ENCODE measurements at regions not wholly inside any gene's neighbourhood (a gene's known extent, or its start where the extent isn't known, plus 50 kb on each side); places are given as distances from the start of the nearest gene placed in this dataset.

DNA sequence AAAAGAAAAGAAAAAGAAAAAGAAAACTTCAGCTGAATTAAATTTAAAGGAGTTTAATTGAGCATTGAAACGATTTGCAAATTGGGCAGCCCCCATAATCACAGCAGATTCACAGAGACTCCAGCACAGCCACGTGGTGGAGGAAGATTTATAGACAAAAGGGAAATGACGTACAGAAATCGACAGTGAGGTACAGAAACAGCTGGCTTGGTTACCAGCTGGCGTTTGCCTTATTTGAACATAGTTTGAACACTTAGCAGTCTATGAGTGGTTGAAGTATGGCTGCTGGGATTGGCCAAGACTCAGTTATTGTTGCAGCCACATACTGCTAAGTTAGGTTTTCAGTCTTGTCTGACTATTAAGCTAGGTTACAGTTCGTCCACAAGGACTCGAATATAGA is 312.2 kb upstream of the SLC14A2 start:
- no peak for DNase-seq (ENCODE audit: low read depth, low spot score)
- TF ChIP-seq, protein P1, sequence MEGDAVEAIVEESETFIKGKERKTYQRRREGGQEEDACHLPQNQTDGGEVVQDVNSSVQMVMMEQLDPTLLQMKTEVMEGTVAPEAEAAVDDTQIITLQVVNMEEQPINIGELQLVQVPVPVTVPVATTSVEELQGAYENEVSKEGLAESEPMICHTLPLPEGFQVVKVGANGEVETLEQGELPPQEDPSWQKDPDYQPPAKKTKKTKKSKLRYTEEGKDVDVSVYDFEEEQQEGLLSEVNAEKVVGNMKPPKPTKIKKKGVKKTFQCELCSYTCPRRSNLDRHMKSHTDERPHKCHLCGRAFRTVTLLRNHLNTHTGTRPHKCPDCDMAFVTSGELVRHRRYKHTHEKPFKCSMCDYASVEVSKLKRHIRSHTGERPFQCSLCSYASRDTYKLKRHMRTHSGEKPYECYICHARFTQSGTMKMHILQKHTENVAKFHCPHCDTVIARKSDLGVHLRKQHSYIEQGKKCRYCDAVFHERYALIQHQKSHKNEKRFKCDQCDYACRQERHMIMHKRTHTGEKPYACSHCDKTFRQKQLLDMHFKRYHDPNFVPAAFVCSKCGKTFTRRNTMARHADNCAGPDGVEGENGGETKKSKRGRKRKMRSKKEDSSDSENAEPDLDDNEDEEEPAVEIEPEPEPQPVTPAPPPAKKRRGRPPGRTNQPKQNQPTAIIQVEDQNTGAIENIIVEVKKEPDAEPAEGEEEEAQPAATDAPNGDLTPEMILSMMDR (IDR thresholded peaks at IDR 0.05; ENCODE audit: insufficient read depth, low read length, missing control alignments), result no peak
- ChIA-PET POLR2A (no interaction called here), CTCF (interaction anchor here (1.7 kb wide), 1 partner anchor 28 kb away, joined by 4 read pairs; no protein-coding TSS in a partner anchor)
- no peak overlapping the region for H3K4me3 ChIP-seq (ENCODE audit: low read depth, low read length)

DNA sequence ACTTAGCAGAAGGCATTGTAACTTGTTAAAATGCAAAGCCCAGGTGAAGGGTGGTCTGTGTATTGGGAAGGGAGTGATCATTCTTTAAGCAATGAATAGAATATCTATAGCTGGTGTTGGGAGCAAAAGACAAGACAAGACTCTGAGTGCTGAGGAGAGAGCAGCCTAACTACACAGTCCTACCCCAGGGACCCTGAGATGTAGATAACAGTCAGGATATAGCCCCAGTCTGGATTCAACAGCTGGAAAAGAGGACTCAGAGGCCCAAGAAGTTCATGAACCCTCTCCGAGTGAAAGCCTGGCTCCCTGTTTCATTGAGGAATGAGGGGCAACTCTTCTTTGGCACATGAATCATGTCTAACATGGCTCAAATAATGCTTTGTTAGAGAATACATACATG is 310.7 kb upstream of the SLC14A2 start:
- no peak for DNase-seq (ENCODE audit: low read depth, low spot score)
- POLR2A ChIA-PET, result no interaction called here
- H3K4me3 ChIP-seq (ENCODE audit: low read depth, low read length), result no peak overlapping the region
- TF ChIP-seq, protein P1 (IDR thresholded peaks at IDR 0.05; ENCODE audit: insufficient read depth, low read length, missing control alignments), result no peak
- CTCF ChIA-PET, result no interaction called here

DNA sequence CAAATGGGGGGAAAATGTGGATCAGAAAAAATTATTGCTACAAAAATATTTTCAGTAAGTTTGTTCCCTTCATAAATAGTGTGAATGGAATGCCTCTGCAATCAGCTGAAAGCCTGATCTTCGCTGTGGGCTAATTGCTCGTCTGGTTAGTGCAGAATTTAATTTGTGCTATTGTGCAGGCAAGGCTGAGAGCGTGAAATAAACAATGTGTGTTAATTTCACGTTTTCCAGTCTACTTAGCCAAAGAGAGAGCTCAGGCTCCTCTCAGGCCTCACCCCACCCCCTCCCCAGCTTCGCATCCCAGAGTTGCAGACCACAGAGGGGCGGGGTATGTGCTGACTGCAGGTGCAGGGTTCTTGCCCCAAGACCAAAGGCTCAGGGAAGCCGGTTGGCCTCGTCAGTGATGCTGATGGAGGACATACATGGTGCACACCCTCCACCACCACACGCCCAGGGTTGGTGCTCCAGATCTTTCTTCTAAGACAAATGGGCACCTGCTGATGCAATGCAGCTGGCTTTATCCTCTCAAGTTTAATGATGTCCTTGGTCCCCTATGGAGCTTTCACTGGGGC is 302.6 kb upstream of the SLC14A2 start:
- CTCF ChIA-PET, result no interaction called here
- TF ChIP-seq, protein P1 (IDR thresholded peaks at IDR 0.05; ENCODE audit: insufficient read depth, low read length, missing control alignments), result no peak
- POLR2A ChIA-PET, result no interaction called here
- H3K4me3 ChIP-seq (ENCODE audit: low read depth, low read length), result no peak overlapping the region
- DNase-seq (ENCODE audit: low read depth, low spot score), result no peak

DNA sequence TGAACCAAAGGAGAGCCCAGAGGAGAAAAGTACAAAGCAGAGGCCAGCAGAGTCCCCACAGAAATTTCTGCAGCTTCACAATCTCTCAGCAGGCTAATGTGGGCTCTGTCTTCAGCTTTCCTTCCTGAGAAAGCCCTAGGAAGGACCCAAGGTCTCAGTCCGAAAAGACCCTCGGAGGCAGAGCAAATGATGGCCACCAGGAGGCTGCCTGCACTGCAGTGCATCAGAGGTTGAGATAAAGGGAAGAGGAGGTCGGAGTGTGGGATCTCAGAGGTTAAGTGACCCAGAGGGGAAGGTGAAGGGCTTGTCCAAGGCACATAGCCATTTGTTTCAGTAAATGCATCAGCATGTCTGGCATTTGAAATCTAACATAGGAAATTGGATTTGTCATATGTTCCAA is 299.1 kb upstream of the SLC14A2 start:
- POLR2A ChIA-PET, result no interaction called here
- no peak overlapping the region for H3K4me3 ChIP-seq (ENCODE audit: low read depth, low read length)
- TF ChIP-seq, protein P1 (IDR thresholded peaks at IDR 0.05; ENCODE audit: insufficient read depth, low read length, missing control alignments), result no peak
- CTCF ChIA-PET, result no interaction called here
- no peak for DNase-seq (ENCODE audit: low read depth, low spot score)

DNA sequence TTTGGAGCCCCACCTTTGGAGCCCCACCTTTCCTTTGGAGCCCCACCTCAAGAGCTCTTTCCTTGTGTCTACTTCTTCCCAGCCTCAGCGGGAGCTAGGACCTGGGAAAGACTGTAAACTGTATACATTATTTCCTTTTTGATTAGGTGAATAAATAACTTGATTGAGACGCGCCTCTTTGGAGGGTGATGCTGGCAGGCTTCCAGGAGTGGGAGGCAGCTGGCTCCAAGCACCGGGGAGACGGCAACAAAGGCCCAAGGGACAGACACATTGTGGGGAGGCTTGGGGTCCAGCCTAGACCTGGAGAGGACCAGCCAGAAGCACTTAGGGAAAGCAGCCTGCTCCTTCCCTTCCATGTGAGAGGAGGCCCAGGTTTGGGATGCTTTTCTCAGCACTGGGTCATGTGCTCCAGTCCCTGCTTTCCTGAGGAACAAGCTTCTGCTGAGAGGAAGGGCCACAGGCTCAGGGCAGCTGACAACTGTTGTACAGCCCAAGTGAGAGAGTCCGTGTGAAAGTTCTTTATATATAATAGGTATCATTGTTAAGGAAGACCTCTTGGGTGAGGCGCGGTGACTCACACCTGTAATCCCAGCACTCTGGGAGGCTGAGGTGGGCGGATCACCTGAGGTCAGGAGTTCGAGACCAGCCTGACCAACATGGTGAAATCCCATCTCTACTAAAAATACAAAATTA is 297.2 kb upstream of the SLC14A2 start:
- ChIA-PET CTCF (interaction anchor here (1.6 kb wide), 1 partner anchor 43 kb away, joined by 3 read pairs; no protein-coding TSS in a partner anchor), POLR2A (no interaction called here)
- no peak overlapping the region for H3K4me3 ChIP-seq (ENCODE audit: low read depth, low read length)
- TF ChIP-seq, protein P1 (IDR thresholded peaks at IDR 0.05; ENCODE audit: insufficient read depth, low read length, missing control alignments), result no peak
- no peak for DNase-seq (ENCODE audit: low read depth, low spot score)

DNA sequence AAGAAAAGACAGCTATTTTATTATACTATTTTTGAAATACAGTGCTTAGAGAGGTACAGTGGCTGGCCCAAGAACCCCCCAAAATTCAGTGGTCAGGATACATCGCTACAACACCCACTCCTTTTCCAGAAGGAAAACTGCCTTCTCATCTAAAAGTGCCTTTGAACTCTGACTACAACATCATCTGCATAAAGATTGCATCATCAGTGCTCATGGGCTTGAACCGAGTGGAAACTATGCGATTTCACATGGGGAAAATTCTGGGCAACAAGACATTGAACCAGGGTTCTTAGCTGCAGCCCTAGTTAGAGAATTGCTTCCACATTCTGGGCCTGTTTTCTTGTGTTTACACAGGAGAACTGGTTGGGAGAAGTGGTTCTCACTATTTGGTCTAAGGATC is 294.6 kb upstream of the SLC14A2 start:
- ChIA-PET POLR2A (no interaction called here), CTCF (interaction anchor here (0.8 kb wide), 1 partner anchor 47 kb away, joined by 3 read pairs; no protein-coding TSS in a partner anchor)
- no peak for DNase-seq (ENCODE audit: low read depth, low spot score)
- no peak overlapping the region for H3K4me3 ChIP-seq (ENCODE audit: low read depth, low read length)
- TF ChIP-seq, protein P1 (IDR thresholded peaks at IDR 0.05; ENCODE audit: insufficient read depth, low read length, missing control alignments), result no peak

All from AG04449 (cell line).